ENCODE measurements at regions not wholly inside any gene's neighbourhood (a gene's known extent, or its start where the extent isn't known, plus 50 kb on each side); places are given as distances from the start of the nearest gene placed in this dataset.

- RAD21 ChIA-PET (ENCODE audit: low non-redundant PET in 1 of 2, low total read pairs in 2 of 2, uncharacterized antibody in 2 of 2, unreplicated experiment in 2 of 2) = no interaction called here
Measured at GRCh38 chr12:59408431-59408830, 187.4 kb upstream of the SLC16A7 start.

More at GRCh38 chr12:59408431-59408830, 187.4 kb upstream of the SLC16A7 start:
- Histone ChIP-seq H3K27ac (ENCODE audit: low read depth, low read length) (no peak overlapping the region), H3K9me3 (ENCODE audit: control insufficient read depth in 1 of 2, insufficient read depth in 1 of 2, low read depth in 1 of 2, low read length in 2 of 2) (no peaks in the 10 kb centered on the region), H3K4me3 (replicated peaks in 1 of 2; ENCODE audit: low read depth in 1 of 2, low read length in 2 of 2) (no peak overlapping the region), H3K9me2 (ENCODE audit: insufficient read depth) (no peaks in the 10 kb centered on the region), H4K20me1 (ENCODE audit: insufficient read depth) (no peaks in the 10 kb centered on the region), H3K9ac (ENCODE audit: low read length) (no peak overlapping the region), H3K36me3 (ENCODE audit: control insufficient read depth in 1 of 2, insufficient read depth in 2 of 2, low read length in 2 of 2) (no peaks in the 10 kb centered on the region), H3K4me1 (ENCODE audit: control insufficient read depth in 1 of 2, insufficient read depth in 2 of 2, low read length in 2 of 2) (no peaks in the 10 kb centered on the region), H3K79me2 (ENCODE audit: insufficient read depth, low read length) (no peaks in the 10 kb centered on the region), H3K4me2 (ENCODE audit: low read length) (no peak overlapping the region), H3K27me3 (ENCODE audit: insufficient read depth, low read length) (no peaks in the 10 kb centered on the region), H2AFZ (ENCODE audit: low read depth, low read length, poor library complexity, severe bottlenecking) (peak overlapping the region; percentile 11)
- no peak for ATAC-seq
- BruUV-seq (replicated peaks) = no TSS peak
- no peak for TF ChIP-seq ZNF274 (IDR thresholded peaks at IDR 0.05; ENCODE audit: low read depth, low read length)
- no peak for TF ChIP-seq EZH2 (IDR thresholded peaks at IDR 0.05)
- TF ChIP-seq TCF7L2 (IDR thresholded peaks at IDR 0.05; ENCODE audit: borderline replicate concordance, extremely low read depth, insufficient read depth, insufficient read length) = no peak
- TF ChIP-seq EZH2phosphoT487 (IDR thresholded peaks at IDR 0.05; ENCODE audit: borderline replicate concordance) = no peak
- TF ChIP-seq ZFX (IDR thresholded peaks at IDR 0.05) = no peak
- TF ChIP-seq POLR2A (IDR thresholded peaks at IDR 0.05; ENCODE audit: borderline replicate concordance, extremely low read depth, insufficient read depth, insufficient read length) = no peak
- no peak for TF ChIP-seq SRF (IDR thresholded peaks at IDR 0.05; ENCODE audit: low read depth)
- TF ChIP-seq CBX3 (IDR thresholded peaks at IDR 0.05; ENCODE audit: low read depth) = no peak
- no peak for TF ChIP-seq ELF1 (IDR thresholded peaks at IDR 0.05; ENCODE audit: borderline replicate concordance, low read depth)
- no peak for TF ChIP-seq CEBPB (IDR thresholded peaks at IDR 0.05; ENCODE audit: low read depth)
- TF ChIP-seq SIN3A (IDR thresholded peaks at IDR 0.05; ENCODE audit: low read depth) = no peak
- TF ChIP-seq, protein P1, sequence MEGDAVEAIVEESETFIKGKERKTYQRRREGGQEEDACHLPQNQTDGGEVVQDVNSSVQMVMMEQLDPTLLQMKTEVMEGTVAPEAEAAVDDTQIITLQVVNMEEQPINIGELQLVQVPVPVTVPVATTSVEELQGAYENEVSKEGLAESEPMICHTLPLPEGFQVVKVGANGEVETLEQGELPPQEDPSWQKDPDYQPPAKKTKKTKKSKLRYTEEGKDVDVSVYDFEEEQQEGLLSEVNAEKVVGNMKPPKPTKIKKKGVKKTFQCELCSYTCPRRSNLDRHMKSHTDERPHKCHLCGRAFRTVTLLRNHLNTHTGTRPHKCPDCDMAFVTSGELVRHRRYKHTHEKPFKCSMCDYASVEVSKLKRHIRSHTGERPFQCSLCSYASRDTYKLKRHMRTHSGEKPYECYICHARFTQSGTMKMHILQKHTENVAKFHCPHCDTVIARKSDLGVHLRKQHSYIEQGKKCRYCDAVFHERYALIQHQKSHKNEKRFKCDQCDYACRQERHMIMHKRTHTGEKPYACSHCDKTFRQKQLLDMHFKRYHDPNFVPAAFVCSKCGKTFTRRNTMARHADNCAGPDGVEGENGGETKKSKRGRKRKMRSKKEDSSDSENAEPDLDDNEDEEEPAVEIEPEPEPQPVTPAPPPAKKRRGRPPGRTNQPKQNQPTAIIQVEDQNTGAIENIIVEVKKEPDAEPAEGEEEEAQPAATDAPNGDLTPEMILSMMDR (IDR thresholded peaks at IDR 0.05 in 2 of 3, conservative IDR thresholded peaks at IDR 0.05 in 1 of 3; ENCODE audit: borderline replicate concordance in 1 of 3, insufficient read depth in 1 of 3, low read depth in 2 of 3, low read length in 2 of 3) = no peak
- no peak for TF ChIP-seq JUND (IDR thresholded peaks at IDR 0.05)
- TF ChIP-seq EGR1 (IDR thresholded peaks at IDR 0.05; ENCODE audit: low read depth) = no peak
- TF ChIP-seq YY1 (IDR thresholded peaks at IDR 0.05; ENCODE audit: extremely low read depth, insufficient replicate concordance, low read depth, low read length) = no peak
- POLR2A ChIA-PET = no interaction called here
- DNase-seq (ENCODE audit: low read depth, low spot score) = no peak
- CTCF ChIA-PET = interaction anchor here (0.8 to 1.5 kb wide), 3 partner anchors 10 to 427 kb away, joined by 3 to 5 read pairs (median 3); no protein-coding TSS in a partner anchor
- intact Hi-C loops (cut with micrococcal nuclease) = loop anchor here (10.0 kb wide), 1 partner anchor 396 kb away; no protein-coding TSS in a partner anchor
